Liver (tissue), 8 donors: ENCODE measurements at regions not wholly inside any gene's neighbourhood (a gene's known extent, or its start where the extent isn't known, plus 50 kb on each side); places are given as distances from the start of the nearest gene placed in this dataset.

ENCODE experiments used
- DNase-seq: peaks from one replicate; pipeline ENCODE4 v3.0.0-alpha.2; 2017; ENCODE audit warnings: low spot score
- H3K27ac ChIP-seq, 2 donors: one replicate each; pipeline ENCODE4 v1.7.0; 2013; ENCODE audit warnings: inconsistent platforms in 2 of 2, low read length in 2 of 2, control low read depth in 1 of 2, low read depth in 1 of 2, mild to moderate bottlenecking in 1 of 2
- H3K27me3 ChIP-seq, 4 donors: one replicate each; pipeline versions ENCODE4 v1.6.1 to v1.7.0; 2013; ENCODE audit warnings: low read length in 3 of 4, inconsistent platforms in 1 of 4, mild to moderate bottlenecking in 1 of 4, moderate library complexity in 1 of 4; ENCODE audit not compliant: control insufficient read depth in 4 of 4, insufficient read depth in 4 of 4
- H3K36me3 ChIP-seq, 4 donors: one replicate each; pipeline versions ENCODE4 v1.6.1 to v1.7.0; 2013; ENCODE audit warnings: low read length in 3 of 4, mild to moderate bottlenecking in 3 of 4, low read depth in 1 of 4, moderate library complexity in 1 of 4; ENCODE audit not compliant: control insufficient read depth in 4 of 4, insufficient read depth in 3 of 4
- H3K4me1 ChIP-seq, 4 donors: one replicate each; pipeline versions ENCODE4 v1.6.1 to v1.7.0; 2013; ENCODE audit warnings: low read length in 3 of 4, mild to moderate bottlenecking in 3 of 4, moderate library complexity in 1 of 4; ENCODE audit not compliant: control insufficient read depth in 4 of 4, insufficient read depth in 4 of 4
- H3K4me3 ChIP-seq, 3 donors: one replicate each; pipeline versions ENCODE4 v1.6.1 to v1.7.0; 2013; ENCODE audit warnings: low read length in 3 of 3, control low read depth in 1 of 3, low read depth in 1 of 3, mild to moderate bottlenecking in 1 of 3
- H3K9ac ChIP-seq, 2 donors: one replicate each; pipeline ENCODE4 v1.7.0; 2013; ENCODE audit warnings: low read length in 2 of 2, mild to moderate bottlenecking in 2 of 2, moderate library complexity in 2 of 2, control low read depth in 1 of 2, low read depth in 1 of 2
- H3K9me3 ChIP-seq, 4 donors: one replicate each; pipeline versions ENCODE4 v1.6.1 to v1.7.0; 2013; ENCODE audit warnings: low read length in 3 of 4; ENCODE audit not compliant: control insufficient read depth in 4 of 4
- CTCF ChIP-seq: fragments of 150-350 bp; IDR thresholded peaks from 2 replicates; pipeline ENCODE4 v1.5.1; 2017; ENCODE audit warnings: improper control_type of control experiment, low read depth, low read length; ENCODE audit not compliant: missing input control
- EGR1 ChIP-seq, 2 donors: IDR thresholded peaks; 2 replicates each; pipeline ENCODE4 v1.6.1; 2016 to 2018; ENCODE audit warnings: antibody characterized with exemption in 2 of 2, low read depth in 2 of 2
- FOXA1 ChIP-seq: IDR thresholded peaks from 2 replicates; pipeline ENCODE4 v1.6.1; 2016; ENCODE audit warnings: antibody characterized with exemption
- FOXA2 ChIP-seq: IDR thresholded peaks from 2 replicates; pipeline ENCODE4 v1.6.1; 2016; ENCODE audit warnings: antibody characterized with exemption
- GABPA ChIP-seq, 2 donors: IDR thresholded peaks in 1 of 2; conservative IDR thresholded peaks in 1 of 2; 2 replicates each; pipeline ENCODE4 v1.6.1; 2016; ENCODE audit warnings: antibody characterized with exemption in 2 of 2, mild to moderate bottlenecking in 1 of 2, moderate library complexity in 1 of 2
- HNF4A ChIP-seq, 2 donors: conservative IDR thresholded peaks; 2 replicates each; pipeline ENCODE4 v1.6.1; 2016; ENCODE audit warnings: antibody characterized with exemption in 2 of 2, mild to moderate bottlenecking in 2 of 2
- HNF4G ChIP-seq: IDR thresholded peaks from 2 replicates; pipeline ENCODE4 v1.6.1; 2016; ENCODE audit warnings: antibody characterized with exemption
- JUND ChIP-seq, 2 donors: IDR thresholded peaks; 2 replicates each; pipeline ENCODE4 v1.6.1; 2016; ENCODE audit warnings: antibody characterized with exemption in 2 of 2
- MAX ChIP-seq: IDR thresholded peaks from 2 replicates; pipeline ENCODE4 v1.6.1; 2016; ENCODE audit warnings: antibody characterized with exemption
- NR2F2 ChIP-seq: IDR thresholded peaks from 2 replicates; pipeline ENCODE4 v1.6.1; 2016; ENCODE audit warnings: antibody characterized with exemption
- RAD21 ChIP-seq, 2 donors: IDR thresholded peaks; 2 replicates each; pipeline ENCODE4 v1.6.1; 2016; ENCODE audit warnings: antibody characterized with exemption in 2 of 2, mild to moderate bottlenecking in 2 of 2
- RXRA ChIP-seq, 2 donors: IDR thresholded peaks; 2 replicates each; pipeline ENCODE4 v1.6.1; 2017 to 2018; ENCODE audit warnings: antibody characterized with exemption in 2 of 2, mild to moderate bottlenecking in 1 of 2
- SP1 ChIP-seq: IDR thresholded peaks from 2 replicates; pipeline ENCODE4 v1.6.1; 2018; ENCODE audit warnings: antibody characterized with exemption, mild to moderate bottlenecking
- TAF1 ChIP-seq: conservative IDR thresholded peaks from 2 replicates; pipeline ENCODE4 v1.6.1; 2016; ENCODE audit warnings: antibody characterized with exemption, mild to moderate bottlenecking
- YY1 ChIP-seq: IDR thresholded peaks from 2 replicates; pipeline ENCODE4 v1.6.1; 2016; ENCODE audit warnings: antibody characterized with exemption, mild to moderate bottlenecking
- ZBTB33 ChIP-seq: IDR thresholded peaks from 2 replicates; pipeline ENCODE4 v1.6.1; 2016; ENCODE audit warnings: antibody characterized with exemption
- WGBS: extraction: QIAGEN DNeasy Blood & Tissue Kit; methylation state at CpG from one replicate; pipeline ENCODE4 v1.1.7; 2013; 5-methylcytosine and 5-hydroxymethylcytosine counted together
- TF ChIP-seq, protein P1 (sequence below): IDR thresholded peaks from 2 replicates; pipeline ENCODE4 v1.6.1; 2016; ENCODE audit warnings: antibody characterized with exemption
- TF ChIP-seq, protein P2 (sequence below): IDR thresholded peaks from 2 replicates; pipeline ENCODE4 v1.6.1; 2016; ENCODE audit warnings: antibody characterized with exemption, mild to moderate bottlenecking
- donor health status: healthy.
- donor health status: healthy.
- donor health status: healthy.
- donor health status: healthy.
- donor health status: healthy.

- no peak for DNase-seq
- Histone ChIP-seq H3K36me3 (no peaks in the 10 kb centered on the region), H3K27ac (no peak overlapping the region), H3K9ac (no peak overlapping the region), H3K4me3 (no peak overlapping the region), H3K9me3 (no peaks in the 10 kb centered on the region), H3K4me1 (no peaks in the 10 kb centered on the region), H3K27me3 (peaks cover 0 to 18% (median 5%) of the 10 kb centered on the region in 4 donors)
- TF ChIP-seq GABPA (IDR thresholded peaks at IDR 0.05 in 1 of 2, conservative IDR thresholded peaks at IDR 0.05 in 1 of 2) (no peak), FOXA2 (no peak), FOXA1 (no peak), JUND (IDR thresholded peaks at IDR 0.05) (no peak), RAD21 (IDR thresholded peaks at IDR 0.05) (no peak), EGR1 (IDR thresholded peaks at IDR 0.05; ENCODE audit: low read depth in 2 of 2) (no peak), HNF4A (conservative IDR thresholded peaks at IDR 0.05) (no peak), TAF1 (no peak), CTCF (no peak), NR2F2 (no peak), MAX (no peak)
- WGBS, result 30% methylated on average over 6 of the region's 6 CpGs
Observed at GRCh38 chr1:62953633-62954032, 169.7 kb downstream of the ATG4C start.

- 58% methylated on average over 7 of the region's 7 CpGs for WGBS
- H3K36me3 ChIP-seq, result no peaks in the 10 kb centered on the region
- H3K9ac ChIP-seq, result no peak overlapping the region
- TF ChIP-seq TAF1, result no peak
- no peak for TF ChIP-seq MAX
- TF ChIP-seq GABPA (IDR thresholded peaks at IDR 0.05 in 1 of 2, conservative IDR thresholded peaks at IDR 0.05 in 1 of 2), result no peak
- no peak for TF ChIP-seq FOXA1
- TF ChIP-seq, protein P1, sequence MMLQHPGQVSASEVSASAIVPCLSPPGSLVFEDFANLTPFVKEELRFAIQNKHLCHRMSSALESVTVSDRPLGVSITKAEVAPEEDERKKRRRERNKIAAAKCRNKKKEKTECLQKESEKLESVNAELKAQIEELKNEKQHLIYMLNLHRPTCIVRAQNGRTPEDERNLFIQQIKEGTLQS, result no peak
- no peak for TF ChIP-seq ZBTB33
- TF ChIP-seq, protein P2, sequence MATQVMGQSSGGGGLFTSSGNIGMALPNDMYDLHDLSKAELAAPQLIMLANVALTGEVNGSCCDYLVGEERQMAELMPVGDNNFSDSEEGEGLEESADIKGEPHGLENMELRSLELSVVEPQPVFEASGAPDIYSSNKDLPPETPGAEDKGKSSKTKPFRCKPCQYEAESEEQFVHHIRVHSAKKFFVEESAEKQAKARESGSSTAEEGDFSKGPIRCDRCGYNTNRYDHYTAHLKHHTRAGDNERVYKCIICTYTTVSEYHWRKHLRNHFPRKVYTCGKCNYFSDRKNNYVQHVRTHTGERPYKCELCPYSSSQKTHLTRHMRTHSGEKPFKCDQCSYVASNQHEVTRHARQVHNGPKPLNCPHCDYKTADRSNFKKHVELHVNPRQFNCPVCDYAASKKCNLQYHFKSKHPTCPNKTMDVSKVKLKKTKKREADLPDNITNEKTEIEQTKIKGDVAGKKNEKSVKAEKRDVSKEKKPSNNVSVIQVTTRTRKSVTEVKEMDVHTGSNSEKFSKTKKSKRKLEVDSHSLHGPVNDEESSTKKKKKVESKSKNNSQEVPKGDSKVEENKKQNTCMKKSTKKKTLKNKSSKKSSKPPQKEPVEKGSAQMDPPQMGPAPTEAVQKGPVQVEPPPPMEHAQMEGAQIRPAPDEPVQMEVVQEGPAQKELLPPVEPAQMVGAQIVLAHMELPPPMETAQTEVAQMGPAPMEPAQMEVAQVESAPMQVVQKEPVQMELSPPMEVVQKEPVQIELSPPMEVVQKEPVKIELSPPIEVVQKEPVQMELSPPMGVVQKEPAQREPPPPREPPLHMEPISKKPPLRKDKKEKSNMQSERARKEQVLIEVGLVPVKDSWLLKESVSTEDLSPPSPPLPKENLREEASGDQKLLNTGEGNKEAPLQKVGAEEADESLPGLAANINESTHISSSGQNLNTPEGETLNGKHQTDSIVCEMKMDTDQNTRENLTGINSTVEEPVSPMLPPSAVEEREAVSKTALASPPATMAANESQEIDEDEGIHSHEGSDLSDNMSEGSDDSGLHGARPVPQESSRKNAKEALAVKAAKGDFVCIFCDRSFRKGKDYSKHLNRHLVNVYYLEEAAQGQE, result no peak
- TF ChIP-seq SP1, result no peak
- no peak for TF ChIP-seq RAD21 (IDR thresholded peaks at IDR 0.05)
- TF ChIP-seq HNF4A (conservative IDR thresholded peaks at IDR 0.05), result no peak
- no peak for TF ChIP-seq YY1
- TF ChIP-seq JUND (IDR thresholded peaks at IDR 0.05), result no peak
- no peak for TF ChIP-seq HNF4G
- no peak for TF ChIP-seq RXRA (IDR thresholded peaks at IDR 0.05)
- no peak for TF ChIP-seq FOXA2
- no peak for TF ChIP-seq EGR1 (IDR thresholded peaks at IDR 0.05; ENCODE audit: low read depth in 2 of 2)
- TF ChIP-seq CTCF, result no peak
- TF ChIP-seq NR2F2, result no peak
- no peak for DNase-seq
- peaks cover 0 to 15% (median 3%) of the 10 kb centered on the region in 4 donors for H3K27me3 ChIP-seq
- no peak overlapping the region for H3K27ac ChIP-seq
- H3K9me3 ChIP-seq, result no peaks in the 10 kb centered on the region
- no peaks in the 10 kb centered on the region for H3K4me1 ChIP-seq
- H3K4me3 ChIP-seq, result no peak overlapping the region
Observed at GRCh38 chr1:62954758-62955157, 170.8 kb downstream of the ATG4C start.
